Upper lobe of left lung (tissue), 4 donors: ENCODE measurements at regions not wholly inside any gene's neighbourhood (a gene's known extent, or its start where the extent isn't known, plus 50 kb on each side); places are given as distances from the start of the nearest gene placed in this dataset.

Experiments
- CTCF ChIP-seq, 6 experiments: fragments of 450-650 bp in 4 of 6; fragments of 200-600 bp in 2 of 6; sonication (generic) in 2 of 6; IDR thresholded peaks; one replicate each; pipeline ENCODE4 v1.5.1; 2016 to 2019; ENCODE audit warnings: antibody characterized with exemption in 6 of 6
- EP300 ChIP-seq, 4 donors: sonication (generic); formaldehyde crosslinking; IDR thresholded peaks; one replicate each; pipeline ENCODE4 v1.5.1; 2017; ENCODE audit warnings: antibody characterized with exemption in 4 of 4, control low read depth in 2 of 4
- POLR2A ChIP-seq, 4 donors: fragments of 450-650 bp; IDR thresholded peaks; one replicate each; pipeline ENCODE4 v1.5.1; 2016 to 2017; ENCODE audit warnings: antibody characterized with exemption in 4 of 4, mild to moderate bottlenecking in 2 of 4
- POLR2AphosphoS5 ChIP-seq, 2 donors: sonication (generic); formaldehyde crosslinking; IDR thresholded peaks; one replicate each; pipeline ENCODE4 v1.5.1; 2017; ENCODE audit warnings: antibody characterized with exemption in 2 of 2

GRCh38 chr4:53886090-53886489, 178.3 kb downstream of the CHIC2 start:
- TF ChIP-seq CTCF (IDR thresholded peaks at IDR 0.05) (no peak), EP300 (IDR thresholded peaks at IDR 0.05) (no peak), POLR2A (IDR thresholded peaks at IDR 0.05) (no peak), POLR2AphosphoS5 (IDR thresholded peaks at IDR 0.05) (no peak)
